Kidney glomerular epithelial cell (primary cell): ENCODE measurements at regions not wholly inside any gene's neighbourhood (a gene's known extent, or its start where the extent isn't known, plus 50 kb on each side); places are given as distances from the start of the nearest gene placed in this dataset.

Experiments used
- DNase-seq: peaks from one replicate; lab custom pipeline; 2025; lab: John Stamatoyannopoulos, UW

GRCh38 chr2:42971947-42972736 lies 179.8 kb upstream of the HAAO start:
- no peak for DNase-seq

GRCh38 chr2:42971381-42971780 lies 179.0 kb upstream of the HAAO start:
- DNase-seq = no peak

- DNase-seq = no peak
These were observed 177.8 kb upstream of the HAAO start for GRCh38 chr2:42970151-42970550.

GRCh38 chr2:42969231-42970150 lies 177.1 kb upstream of the HAAO start:
- peak; percentile 30 for DNase-seq

- DNase-seq = no peak
These were observed 175.7 kb upstream of the HAAO start for GRCh38 chr2:42967959-42968674.

GRCh38 chr2:42965910-42966309 lies 173.5 kb upstream of the HAAO start:
- no peak for DNase-seq

- no peak for DNase-seq
These were observed 172.8 kb upstream of the HAAO start for GRCh38 chr2:42965196-42965595.

GRCh38 chr2:42964439-42965083 lies 172.2 kb upstream of the HAAO start:
- DNase-seq = peak; percentile 88

GRCh38 chr2:42963452-42964068 lies 171.2 kb upstream of the HAAO start:
- no peak for DNase-seq

GRCh38 chr2:42962508-42962953 lies 170.1 kb upstream of the HAAO start:
- no peak for DNase-seq

- no peak for DNase-seq
These were observed 169.6 kb upstream of the HAAO start for GRCh38 chr2:42961961-42962360.

GRCh38 chr2:42961385-42961811 lies 169.0 kb upstream of the HAAO start:
- no peak for DNase-seq

- DNase-seq = no peak
These were observed 168.4 kb upstream of the HAAO start for GRCh38 chr2:42960842-42961180.

- DNase-seq = no peak
These were observed 167.8 kb upstream of the HAAO start for GRCh38 chr2:42960002-42960841.

GRCh38 chr2:42959234-42960001 lies 167.0 kb upstream of the HAAO start:
- DNase-seq = no peak

GRCh38 chr2:42958741-42959233 lies 166.4 kb upstream of the HAAO start:
- DNase-seq = no peak

- DNase-seq = no peak
These were observed 165.5 kb upstream of the HAAO start for GRCh38 chr2:42957861-42958301.

GRCh38 chr2:42957109-42957860 lies 164.9 kb upstream of the HAAO start:
- DNase-seq = peak; percentile 77
